OCI-LY7 (cell line): ENCODE measurements at regions not wholly inside any gene's neighbourhood (a gene's known extent, or its start where the extent isn't known, plus 50 kb on each side); places are given as distances from the start of the nearest gene placed in this dataset.

Source experiments
- BruUV-seq: library from RNA; stranded (reverse); fragments of 400-500 nt; replicated peaks from 2 replicates; lab custom pipeline; 2021; lab: Mats Ljungman, UMichigan
- CTCF ChIA-PET: fragments of 300-600 bp; sonication (Branson Sonifier 250); formaldehyde crosslinking; loops from one replicate; lab custom pipeline; 2022; ENCODE audit warnings: antibody characterized with exemption; ENCODE audit not compliant: unreplicated experiment; lab: Charles Lee
- POLR2A ChIA-PET: fragments of 300-600 bp; sonication (Branson Sonifier 250); formaldehyde crosslinking; loops from one replicate; lab custom pipeline; 2022; ENCODE audit warnings: antibody characterized with exemption; lab: Charles Lee
- DNase-seq: peaks from one replicate; pipeline ENCODE4 v3.0.0-alpha.2; 2015; ENCODE audit warnings: low spot score
- H2AFZ ChIP-seq: fragments of 200-600 bp; sonication (generic), shearing (Covaris generic); 2 replicates; pipeline ENCODE4 v1.6.1; 2014; ENCODE audit warnings: mild to moderate bottlenecking, antibody characterized with exemption, low read length, moderate library complexity
- H3K27ac ChIP-seq: fragments of 200-600 bp; sonication (generic); 2 replicates; pipeline ENCODE4 v1.5.1; 2014; ENCODE audit warnings: mixed run types, low read depth, mild to moderate bottlenecking, moderate library complexity, low read length, inconsistent platforms; ENCODE audit not compliant: poor library complexity, severe bottlenecking
- H3K36me3 ChIP-seq: fragments of 200-600 bp; sonication (generic); 2 replicates; pipeline ENCODE4 v1.6.1; 2014; ENCODE audit warnings: mild to moderate bottlenecking, antibody characterized with exemption, low read length, moderate library complexity, mixed read lengths; ENCODE audit not compliant: insufficient read depth
- H3K4me1 ChIP-seq: fragments of 200-600 bp; sonication (generic); 2 replicates; pipeline ENCODE4 v1.5.1; 2014; ENCODE audit warnings: mild to moderate bottlenecking, low read length; ENCODE audit not compliant: insufficient read depth, poor library complexity, severe bottlenecking
- H3K4me2 ChIP-seq: fragments of 200-600 bp; sonication (generic); 2 replicates; pipeline ENCODE4 v1.6.1; 2014; ENCODE audit warnings: mild to moderate bottlenecking, low read length
- H3K4me3 ChIP-seq: fragments of 200-600 bp; sonication (generic); 2 replicates; pipeline ENCODE4 v1.5.1; 2014; ENCODE audit warnings: mild to moderate bottlenecking, low read depth, low read length; ENCODE audit not compliant: poor library complexity, severe bottlenecking
- H3K79me2 ChIP-seq: fragments of 200-600 bp; sonication (generic); 2 replicates; pipeline ENCODE4 v1.6.1; 2016; ENCODE audit warnings: low read depth, mild to moderate bottlenecking, low read length, moderate library complexity, mixed read lengths; ENCODE audit not compliant: insufficient read depth
- H3K9me2 ChIP-seq: fragments of 200-600 bp; sonication (generic); 2 replicates; pipeline ENCODE4 v1.6.1; 2016; ENCODE audit warnings: mild to moderate bottlenecking, low read length, mixed read lengths; ENCODE audit not compliant: insufficient read depth
- H3K9me3 ChIP-seq: fragments of 200-600 bp; sonication (generic); 2 replicates; pipeline ENCODE4 v1.6.1; 2014; ENCODE audit warnings: mild to moderate bottlenecking, mixed run types, low read length, mixed read lengths
- H4K20me1 ChIP-seq: fragments of 200-600 bp; sonication (generic); 2 replicates; pipeline ENCODE4 v1.6.1; 2014; ENCODE audit warnings: mild to moderate bottlenecking, antibody characterized with exemption, low read length, moderate library complexity, mixed read lengths; ENCODE audit not compliant: insufficient read depth
- CTCF ChIP-seq: fragments of 200-600 bp; sonication (generic); conservative IDR thresholded peaks from 2 replicates; pipeline ENCODE4 v1.5.1; 2014; ENCODE audit warnings: mild to moderate bottlenecking, antibody characterized with exemption, low read length, moderate library complexity, mixed read lengths
- EZH2phosphoT487 ChIP-seq: fragments of 200-600 bp; sonication (generic); IDR thresholded peaks from 2 replicates; pipeline ENCODE4 v1.6.1; 2018; ENCODE audit warnings: low read depth, borderline replicate concordance, mild to moderate bottlenecking, mixed run types, antibody characterized with exemption, low read length, moderate library complexity, mixed read lengths
- intact Hi-C: fragments of 100-400 bp; cut with micrococcal nuclease; formaldehyde crosslinking; loops from one replicate; pipeline ENCODE4 v1.10.0; 2022; ENCODE audit not compliant: unreplicated experiment

GRCh38 chr2:72000110-72000509 lies 147.6 kb downstream of the CYP26B1 start:
- H3K4me2 ChIP-seq = no peak overlapping the region
- H4K20me1 ChIP-seq = no peaks in the 10 kb centered on the region
- no peaks in the 10 kb centered on the region for H3K79me2 ChIP-seq
- H2AFZ ChIP-seq = no peak overlapping the region
- no TSS peak for BruUV-seq
- ChIA-PET POLR2A (no interaction called here), CTCF (no interaction called here)
- no peak overlapping the region for H3K27ac ChIP-seq
- DNase-seq = no peak
- no peak overlapping the region for H3K4me3 ChIP-seq
- intact Hi-C loops = no loop called here
- TF ChIP-seq EZH2phosphoT487 (no peak), CTCF (no peak)
- H3K36me3 ChIP-seq = no peaks in the 10 kb centered on the region
- no peaks in the 10 kb centered on the region for H3K9me2 ChIP-seq
- no peaks in the 10 kb centered on the region for H3K9me3 ChIP-seq
- no peaks in the 10 kb centered on the region for H3K4me1 ChIP-seq

GRCh38 chr2:71999580-71999979 lies 148.1 kb downstream of the CYP26B1 start:
- H4K20me1 ChIP-seq = no peaks in the 10 kb centered on the region
- no peaks in the 10 kb centered on the region for H3K79me2 ChIP-seq
- no TSS peak for BruUV-seq
- no peaks in the 10 kb centered on the region for H3K36me3 ChIP-seq
- no peak for TF ChIP-seq EZH2phosphoT487
- TF ChIP-seq CTCF = no peak
- H3K9me3 ChIP-seq = no peaks in the 10 kb centered on the region
- POLR2A ChIA-PET = no interaction called here
- intact Hi-C loops = no loop called here
- no peaks in the 10 kb centered on the region for H3K4me1 ChIP-seq
- CTCF ChIA-PET = no interaction called here
- no peak overlapping the region for H3K27ac ChIP-seq
- H3K4me2 ChIP-seq = no peak overlapping the region
- no peak for DNase-seq
- no peak overlapping the region for H2AFZ ChIP-seq
- H3K4me3 ChIP-seq = no peak overlapping the region
- no peaks in the 10 kb centered on the region for H3K9me2 ChIP-seq

- no peaks in the 10 kb centered on the region for H3K36me3 ChIP-seq
- POLR2A ChIA-PET = no interaction called here
- no peak for DNase-seq
- H3K4me2 ChIP-seq = no peak overlapping the region
- intact Hi-C loops = no loop called here
- H3K4me1 ChIP-seq = no peaks in the 10 kb centered on the region
- H3K27ac ChIP-seq = no peak overlapping the region
- H4K20me1 ChIP-seq = no peaks in the 10 kb centered on the region
- no peaks in the 10 kb centered on the region for H3K9me2 ChIP-seq
- H3K9me3 ChIP-seq = no peaks in the 10 kb centered on the region
- no peak overlapping the region for H3K4me3 ChIP-seq
- BruUV-seq = no TSS peak
- no peak overlapping the region for H2AFZ ChIP-seq
- no peak for TF ChIP-seq CTCF
- no peak for TF ChIP-seq EZH2phosphoT487
- CTCF ChIA-PET = no interaction called here
- H3K79me2 ChIP-seq = no peaks in the 10 kb centered on the region
Measured at GRCh38 chr2:71997843-71998242, 149.8 kb downstream of the CYP26B1 start.
